Fibroblast of skin of right quadriceps (primary cell): ENCODE measurements at regions not wholly inside any gene's neighbourhood (a gene's known extent, or its start where the extent isn't known, plus 50 kb on each side); places are given as distances from the start of the nearest gene placed in this dataset.

Experiments
- DNase-seq: peaks from one replicate; pipeline ENCODE4 v3.0.0-alpha.2; 2013

DNA sequence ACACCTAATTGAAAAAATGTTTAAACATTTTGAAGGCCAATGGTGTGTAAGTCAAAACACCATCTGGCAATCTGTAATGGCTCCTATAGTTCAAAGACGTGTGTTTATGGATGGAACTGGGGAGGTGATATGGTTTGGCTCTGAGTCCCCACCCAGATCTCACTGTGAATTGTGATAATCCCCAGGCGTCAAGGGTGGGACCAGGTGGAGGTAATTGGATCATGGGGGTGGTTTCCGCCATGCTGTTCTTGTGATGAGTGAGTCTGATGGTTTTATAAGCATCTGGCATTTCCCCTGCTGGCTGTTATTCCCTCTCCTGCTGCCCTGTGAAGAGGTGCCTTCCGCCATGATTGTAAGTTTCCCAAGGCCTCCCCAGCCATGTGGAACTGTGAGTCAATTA lies 52.2 kb downstream of the ADRA2C start:
- no peak for DNase-seq

DNA sequence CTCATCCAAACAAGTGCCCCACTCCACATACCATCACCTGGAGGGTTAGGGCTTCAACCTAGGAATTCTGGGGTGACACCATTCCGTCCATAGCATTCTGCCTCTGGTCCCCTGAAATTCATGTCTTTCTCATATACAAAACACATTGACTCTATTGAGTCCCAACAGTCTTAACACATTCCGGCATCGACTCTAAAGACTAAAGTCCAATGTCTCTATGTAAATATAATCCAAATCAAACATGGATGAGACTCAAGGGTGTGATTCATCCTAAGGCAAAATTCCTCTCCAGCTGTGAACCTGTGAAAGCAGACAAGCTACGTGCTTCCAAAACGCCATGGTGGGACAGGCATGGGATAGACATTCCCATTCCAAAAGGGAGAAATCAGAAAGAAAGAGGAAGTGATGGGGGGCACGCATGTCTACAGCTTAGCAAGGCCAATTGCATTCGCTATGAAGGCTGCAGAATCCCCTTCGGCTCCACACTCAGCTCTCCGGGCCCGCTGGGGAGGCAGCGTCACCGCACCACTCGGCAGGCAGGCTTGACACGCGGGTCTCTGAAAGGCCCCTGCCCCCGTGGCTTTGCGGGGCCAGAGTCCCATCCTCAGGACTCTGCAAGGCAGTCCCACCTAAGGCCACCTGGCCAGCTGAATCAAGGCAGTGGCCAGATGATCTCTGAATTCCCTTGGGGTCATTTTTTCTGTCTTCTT lies 53.2 kb downstream of the ADRA2C start:
- DNase-seq = no peak

DNA sequence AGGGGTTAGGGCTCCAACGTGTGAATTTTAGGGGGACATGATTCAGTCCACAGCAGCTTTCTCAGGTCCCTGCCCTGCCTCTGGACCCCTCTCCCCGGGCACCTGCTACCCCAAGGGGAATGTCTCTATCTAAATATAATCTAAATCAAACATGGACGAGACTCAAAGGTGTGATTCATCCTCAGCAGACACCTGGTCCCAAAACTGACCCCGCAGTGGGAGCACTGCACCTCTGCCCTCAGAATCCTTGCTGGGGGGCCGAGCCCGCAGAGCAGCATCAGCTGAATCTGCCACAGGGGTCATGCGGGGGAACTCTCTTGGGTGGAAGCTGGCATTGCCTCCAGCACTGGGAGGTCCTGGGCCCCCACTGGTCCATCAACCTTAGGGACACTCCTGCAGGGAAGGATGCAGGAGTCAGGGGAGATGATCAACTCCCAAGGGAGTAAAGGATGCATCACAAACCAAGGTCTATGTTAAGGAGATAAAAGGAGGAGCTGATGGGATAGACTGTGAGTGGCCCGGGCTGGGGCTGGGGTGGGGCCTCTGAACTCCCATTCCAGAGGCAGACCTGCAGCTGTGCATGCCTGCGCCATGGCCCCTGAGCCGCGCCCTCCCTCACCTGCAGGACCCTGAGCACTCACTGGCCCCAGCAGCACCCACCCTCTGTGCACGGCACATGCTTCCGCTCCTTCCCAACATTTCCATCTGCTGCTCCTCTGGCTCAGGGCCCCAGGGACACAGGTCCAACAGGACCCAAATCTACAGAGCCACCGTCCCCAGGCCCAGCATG lies 54.0 kb downstream of the ADRA2C start:
- no peak for DNase-seq

DNA sequence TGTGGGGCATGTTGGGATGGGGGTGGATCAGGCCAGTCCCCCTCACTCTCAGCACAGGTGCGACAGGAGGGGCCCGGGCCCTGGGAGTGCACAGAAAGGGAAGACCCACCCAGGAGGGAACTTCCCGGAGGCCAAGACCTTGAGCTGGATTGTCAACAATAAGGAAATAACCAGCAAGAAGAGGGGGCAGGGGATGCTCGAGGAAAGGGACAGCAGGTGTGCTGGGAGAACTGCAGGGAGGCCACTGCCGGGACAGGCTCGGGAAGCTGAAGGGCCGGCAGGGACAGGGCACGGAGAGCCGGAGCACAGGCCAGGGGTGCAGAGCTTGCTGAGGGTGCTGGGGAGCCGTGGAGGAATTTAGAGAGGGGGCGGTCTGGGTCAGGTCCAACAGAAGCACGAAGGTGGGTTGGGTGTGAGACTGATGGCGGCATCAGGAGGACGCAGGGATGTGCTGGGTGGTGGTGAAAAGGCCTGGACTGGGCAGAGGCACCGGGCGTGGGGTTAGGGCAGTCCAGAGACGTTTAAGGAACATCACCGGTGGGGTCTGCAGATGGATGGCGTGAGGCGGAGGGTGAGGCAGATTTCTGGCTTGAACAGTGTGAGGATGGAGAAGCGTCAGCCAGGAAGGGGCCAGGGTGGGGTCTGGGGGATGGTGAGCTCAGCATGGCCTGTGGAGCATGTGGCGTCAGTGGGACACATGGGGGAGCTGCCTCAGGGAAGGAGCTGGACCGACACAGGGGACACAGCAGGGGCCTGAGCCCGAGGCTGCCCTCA lies 54.8 kb downstream of the ADRA2C start:
- no peak for DNase-seq

DNA sequence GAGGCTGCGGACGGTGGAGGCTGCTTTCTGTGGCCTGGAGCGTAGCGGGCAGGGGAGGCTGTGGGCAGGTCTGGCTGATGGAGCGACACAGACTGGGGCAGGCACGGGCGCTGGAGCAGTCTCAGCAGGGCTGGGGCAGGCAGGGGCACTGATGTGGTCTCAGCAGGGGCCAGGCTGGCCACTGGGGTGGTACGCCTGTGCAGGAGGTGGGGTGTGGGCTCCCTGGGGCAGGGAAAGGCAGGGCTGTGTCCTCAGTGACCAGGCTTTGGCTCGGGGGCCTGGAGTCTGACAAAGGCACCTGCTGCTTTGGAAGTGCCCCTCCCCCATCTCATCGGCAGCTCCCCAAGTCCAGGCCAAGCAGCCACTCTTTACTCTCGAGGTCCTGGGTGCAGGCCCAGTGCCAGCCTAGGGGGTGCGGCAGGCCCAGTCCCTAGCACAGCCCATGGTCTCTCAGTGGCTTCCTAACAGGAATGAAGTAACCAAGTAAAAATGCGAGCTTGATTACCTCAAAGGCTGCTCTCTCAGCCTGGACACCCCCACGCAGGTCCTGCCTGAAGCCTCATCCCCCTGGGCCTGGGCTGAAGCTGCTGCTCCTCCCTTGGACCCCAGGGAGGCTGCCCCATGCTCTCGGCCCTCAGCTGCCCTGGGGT lies 55.5 kb downstream of the ADRA2C start:
- DNase-seq = no peak

DNA sequence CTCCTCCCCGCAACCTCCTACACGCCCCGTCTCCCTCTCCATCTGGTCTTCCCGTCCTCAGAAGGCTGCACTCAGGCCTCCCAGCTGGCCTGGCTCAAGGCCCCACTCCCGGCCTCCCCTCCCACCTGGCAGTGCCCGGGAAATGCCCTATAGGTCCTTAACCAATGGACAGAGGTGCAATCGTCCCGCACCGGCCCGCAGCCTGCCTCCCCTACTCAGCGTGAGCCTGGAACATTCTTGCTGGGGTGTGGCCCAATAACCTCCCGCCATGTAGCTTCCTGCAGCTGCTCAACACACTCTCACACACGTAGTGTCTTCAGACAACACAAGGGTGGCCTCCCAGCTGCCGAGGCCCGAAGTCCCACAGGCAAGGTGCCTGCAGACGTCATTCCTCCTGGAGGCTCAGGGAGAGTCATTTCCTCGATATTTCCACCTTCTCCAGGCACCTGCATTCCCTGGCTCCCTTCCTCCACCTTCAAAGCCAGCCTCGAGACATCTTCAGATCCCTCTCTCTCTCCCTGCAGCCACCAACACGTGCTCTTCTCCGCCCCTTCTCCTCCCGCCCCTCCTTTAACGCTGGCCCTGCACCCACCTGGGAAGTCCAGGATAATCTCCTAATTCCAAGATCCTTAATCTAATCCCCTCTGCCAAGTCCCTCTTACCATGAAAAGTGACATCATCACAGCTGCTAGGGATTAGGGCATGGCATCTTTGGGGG lies 56.2 kb downstream of the ADRA2C start:
- no peak for DNase-seq

DNA sequence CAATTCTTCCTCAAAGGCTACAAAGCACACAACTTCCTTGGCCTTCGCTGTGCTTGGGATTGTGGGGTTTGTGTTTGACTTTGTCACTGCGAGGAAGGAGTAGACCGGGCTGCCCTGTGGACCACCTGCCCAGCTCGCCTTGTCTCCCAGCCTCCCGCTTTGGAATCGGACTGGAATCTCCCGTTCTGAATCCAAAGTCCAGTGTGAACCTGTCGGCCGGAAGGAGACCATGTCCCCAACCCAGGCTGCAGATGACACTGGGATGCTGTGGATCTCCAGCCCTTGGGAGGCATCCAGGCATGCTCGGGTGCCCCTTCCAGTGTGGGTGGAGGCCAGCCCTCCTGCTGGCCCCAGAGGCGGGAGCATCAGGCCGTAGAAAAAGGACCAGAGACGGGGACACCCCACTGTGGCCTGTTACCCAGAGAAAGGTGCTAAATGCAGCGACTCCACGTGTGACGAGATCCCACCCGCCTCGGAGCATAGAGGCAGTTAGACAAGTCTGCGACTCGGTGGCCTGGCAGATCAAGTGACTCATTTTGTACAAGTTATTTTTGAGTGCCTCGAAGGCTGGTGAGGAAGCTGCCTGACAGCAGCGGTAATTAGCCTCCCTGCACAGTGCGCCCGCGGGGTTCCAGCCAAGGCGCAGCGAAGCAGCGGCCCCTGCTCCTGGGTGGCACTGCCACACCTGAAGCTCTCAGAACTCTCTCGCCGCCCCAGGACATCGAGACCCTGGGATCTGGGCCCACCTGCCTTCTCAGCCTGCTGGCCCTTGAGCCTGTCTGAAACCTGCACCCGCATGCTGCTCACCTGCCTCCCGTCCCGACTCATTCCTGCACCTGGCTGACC lies 57.5 kb downstream of the ADRA2C start:
- DNase-seq = no peak

DNA sequence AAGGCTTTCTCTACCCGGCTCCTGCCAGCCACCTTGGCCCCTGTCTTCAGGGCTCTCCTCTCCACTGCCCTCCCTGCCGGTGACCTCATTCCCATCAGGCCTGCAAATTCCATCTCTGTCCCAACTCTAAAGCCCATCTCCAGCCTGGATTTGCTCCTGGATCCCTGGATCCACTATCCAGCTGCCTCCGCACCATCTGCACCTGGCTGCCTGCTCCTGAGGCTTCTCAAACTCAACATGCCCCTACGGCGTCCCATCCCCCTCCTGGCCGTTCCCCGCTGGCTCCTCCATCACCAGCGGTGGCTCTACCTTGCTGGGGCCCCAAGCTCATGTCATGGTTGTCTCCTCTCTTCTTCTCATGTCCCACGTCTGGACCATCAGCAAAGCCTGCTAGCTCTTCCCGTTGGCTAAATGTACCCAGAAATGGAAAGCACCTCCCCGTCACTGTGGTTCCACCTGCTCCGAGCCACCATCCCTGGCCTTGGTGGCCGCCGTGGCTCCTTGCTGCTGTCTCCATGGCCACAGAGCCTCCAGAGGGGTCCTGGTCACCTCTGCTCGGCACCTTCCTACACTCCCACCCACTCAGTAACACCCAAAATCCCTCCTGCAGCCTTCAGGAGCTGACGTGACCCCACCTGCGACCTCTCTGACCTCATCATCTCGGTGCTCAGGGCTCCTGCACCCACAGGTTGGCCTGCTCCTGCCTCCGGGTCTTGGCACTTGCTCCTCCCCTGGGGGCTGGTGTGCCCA lies 58.5 kb downstream of the ADRA2C start:
- DNase-seq = no peak

DNA sequence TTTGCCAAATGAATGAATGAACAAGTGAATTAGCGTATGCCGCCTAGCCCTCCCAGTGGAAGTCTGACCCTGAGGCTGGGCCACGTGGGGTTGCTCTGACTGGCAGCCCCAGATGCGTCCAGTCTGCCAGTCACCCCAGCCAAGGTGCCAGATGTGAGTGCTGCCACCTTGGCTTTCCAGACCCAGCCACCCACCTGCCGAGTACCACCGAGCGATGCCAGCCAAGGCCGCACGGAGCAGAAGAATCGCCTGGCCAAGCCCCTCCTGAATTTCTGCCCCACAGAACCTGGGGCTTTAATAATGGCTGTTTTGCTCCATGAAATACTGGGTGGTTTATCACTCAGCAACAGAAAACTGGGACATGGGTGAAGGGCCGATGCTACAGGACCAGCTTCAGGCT lies 59.3 kb downstream of the ADRA2C start:
- DNase-seq = no peak

DNA sequence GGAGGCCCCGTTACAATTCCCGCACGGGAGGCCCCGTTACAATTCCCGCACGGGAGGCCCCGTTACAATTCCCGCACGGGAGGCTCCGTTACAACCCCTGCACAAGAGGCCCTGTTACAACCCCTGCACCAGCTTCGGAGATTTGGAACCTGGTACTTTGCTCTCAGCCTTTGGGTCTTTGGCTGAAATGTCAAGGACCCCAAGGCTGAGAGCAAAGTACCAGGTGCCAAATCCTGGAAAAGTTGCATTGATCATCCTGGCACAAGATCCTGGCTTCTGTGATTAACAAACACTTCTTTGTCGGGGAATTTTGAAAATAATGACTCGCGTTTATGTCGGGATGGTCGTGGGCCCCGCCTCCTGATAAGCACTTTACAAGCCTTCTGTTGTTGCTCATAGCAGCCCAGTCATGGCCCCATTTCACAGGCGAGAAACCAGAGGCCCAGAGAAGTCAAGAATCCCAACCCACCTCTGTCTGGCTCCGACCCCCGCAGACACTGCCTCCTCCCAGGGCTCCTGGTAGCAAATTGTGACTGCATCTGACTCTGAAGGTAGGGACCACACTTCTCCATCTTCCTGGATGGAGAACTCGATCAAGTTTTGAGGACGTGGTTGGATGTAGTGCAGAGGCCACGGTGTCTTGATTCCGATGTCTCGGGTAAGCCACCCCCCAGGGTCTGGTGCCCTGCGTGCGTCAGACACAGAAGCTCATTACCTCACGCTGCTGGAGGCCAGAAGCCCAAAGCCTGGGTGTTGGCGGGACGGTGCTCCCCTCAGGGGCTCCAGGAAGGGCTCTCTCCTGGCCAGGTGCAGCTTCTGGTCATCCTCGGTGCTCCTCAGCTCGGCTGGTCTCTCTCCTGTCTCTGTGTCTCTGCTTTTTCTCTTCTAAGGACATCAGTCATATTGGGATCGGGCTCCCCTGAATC lies 60.3 kb downstream of the ADRA2C start:
- no peak for DNase-seq

DNA sequence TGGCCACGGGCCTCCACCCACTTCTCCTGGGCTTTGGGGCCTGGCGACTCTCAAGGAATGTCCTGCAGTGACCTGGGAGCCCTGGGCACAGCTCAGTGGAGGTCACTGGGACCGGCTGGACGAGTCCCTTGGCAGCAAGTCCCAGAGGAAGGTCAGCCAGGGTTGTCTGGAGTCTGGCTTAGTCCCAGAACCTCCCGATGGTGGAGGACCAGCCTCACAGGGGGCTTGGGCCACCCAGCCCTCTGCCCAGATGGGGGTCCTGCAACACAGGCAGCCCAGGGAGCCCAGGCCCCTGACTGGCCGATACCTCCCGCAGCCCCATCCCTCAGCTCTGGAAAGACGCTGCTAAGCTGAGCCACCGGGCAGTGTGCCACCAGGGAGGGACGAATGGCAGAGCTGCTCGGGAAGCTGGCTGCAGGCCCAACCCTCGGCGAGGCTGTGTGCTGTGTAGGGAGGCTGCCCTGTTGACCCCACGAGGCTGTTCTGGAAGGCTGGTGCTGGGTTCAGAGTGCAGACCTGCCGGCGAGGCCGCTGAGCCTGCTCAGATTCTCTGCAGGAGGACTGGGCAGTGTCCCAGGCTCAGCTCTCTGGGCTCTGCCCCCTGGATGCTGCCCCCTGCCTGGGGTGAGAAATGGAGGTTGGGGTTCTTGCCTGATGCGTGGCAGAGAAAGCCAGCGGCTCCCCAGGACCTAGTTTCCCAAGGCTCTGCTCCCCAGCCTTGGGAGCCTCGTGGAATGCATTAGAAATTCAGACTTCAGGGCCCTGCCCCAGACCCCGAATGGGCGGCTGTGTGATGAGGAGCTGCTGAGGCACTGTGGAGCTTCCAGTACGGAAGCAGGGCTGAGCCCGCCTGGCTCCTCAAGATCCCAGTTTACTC lies 61.7 kb downstream of the ADRA2C start:
- DNase-seq = no peak

DNA sequence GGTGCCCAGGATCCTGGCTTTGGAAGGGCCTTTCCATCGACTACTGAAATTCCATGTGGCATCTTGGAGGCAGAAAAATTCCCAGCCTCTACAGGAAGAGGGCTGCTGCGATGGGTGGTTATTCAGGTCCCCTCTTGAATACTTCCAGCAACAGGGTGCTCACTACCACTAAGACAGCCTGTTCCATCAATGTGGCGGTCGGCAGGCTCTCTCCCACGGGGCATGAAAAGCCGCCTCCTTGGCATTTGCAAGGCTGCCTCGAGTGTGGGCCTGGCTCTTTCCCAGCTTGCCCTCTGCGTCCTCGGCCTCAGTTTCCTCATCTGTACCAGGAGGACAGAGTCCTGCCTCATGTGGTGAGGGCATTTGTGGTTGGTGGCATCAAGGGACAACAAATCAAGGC lies 62.4 kb downstream of the ADRA2C start:
- DNase-seq = no peak

DNA sequence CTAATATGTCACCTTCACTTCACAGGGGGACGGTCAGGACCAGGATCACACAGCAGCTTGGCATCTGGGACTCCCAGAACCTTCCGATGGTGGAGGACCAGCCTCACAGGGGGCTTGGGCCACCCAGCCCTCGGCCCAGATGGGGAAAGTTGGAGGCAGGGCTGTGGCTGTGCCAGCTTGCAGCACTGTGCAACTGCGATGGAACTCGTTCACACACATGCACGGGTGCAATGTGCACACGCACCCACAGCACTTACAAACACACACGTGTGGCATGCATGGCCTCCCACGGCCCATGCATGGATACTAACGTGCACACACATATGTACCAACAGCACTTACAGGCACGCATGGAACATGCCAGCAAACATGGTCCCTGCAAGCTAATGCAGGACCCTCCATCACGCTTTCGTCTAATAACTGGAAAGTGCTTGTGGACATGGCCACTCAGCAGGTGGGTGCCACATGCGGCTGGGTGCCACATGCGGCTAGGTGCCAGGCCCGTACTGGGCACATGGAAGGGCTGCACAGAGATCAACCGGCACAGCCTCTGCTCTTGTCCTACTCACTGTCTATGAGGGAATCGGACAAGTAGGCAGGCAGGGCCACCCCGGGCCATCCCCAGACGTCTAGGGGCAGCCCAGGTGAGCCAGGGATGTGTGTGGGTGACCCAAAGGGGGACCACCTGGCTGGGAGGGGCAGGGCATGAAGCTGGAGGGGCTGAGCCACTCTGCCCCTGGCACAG lies 63.2 kb downstream of the ADRA2C start:
- DNase-seq = no peak

DNA sequence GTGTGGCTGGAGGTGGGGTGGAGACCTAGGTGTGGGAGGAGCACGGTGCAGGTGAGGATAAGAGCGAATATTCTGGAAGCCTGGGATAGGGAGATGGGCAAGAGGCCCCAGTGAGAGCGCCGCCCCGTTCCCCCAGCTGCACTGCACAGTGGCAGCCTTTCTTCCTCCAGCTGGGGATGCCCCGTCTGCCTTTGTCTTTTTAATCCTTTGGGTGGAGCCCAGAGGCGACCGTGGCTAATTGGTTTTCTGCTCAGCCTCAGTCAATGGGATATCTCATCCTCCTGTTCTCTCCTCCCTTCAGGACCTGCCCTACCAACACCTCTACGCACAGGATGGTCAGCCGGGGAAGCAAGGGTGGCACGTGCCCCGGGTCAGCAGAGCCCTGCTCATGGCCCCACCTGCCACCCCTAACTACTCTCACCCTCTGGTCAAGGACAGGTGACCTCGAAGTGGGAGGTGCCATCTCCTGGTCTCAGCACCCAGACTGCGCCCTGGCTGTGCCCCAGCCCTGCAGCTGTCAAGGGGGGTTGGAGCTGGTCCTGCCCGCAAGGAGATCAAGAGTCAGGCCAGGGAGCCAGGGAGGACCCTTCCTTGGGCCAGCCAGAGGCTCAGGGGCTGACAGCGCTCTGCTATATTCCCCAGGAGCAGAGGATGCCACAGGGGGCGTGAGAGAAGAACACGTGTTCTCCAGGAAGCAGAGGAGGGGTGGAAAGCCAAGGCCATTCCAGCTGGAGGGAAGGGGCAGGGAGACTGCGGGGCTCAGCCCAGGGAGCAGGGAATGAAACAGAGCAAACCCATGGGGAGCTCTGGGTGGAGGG lies 64.0 kb downstream of the ADRA2C start:
- no peak for DNase-seq

DNA sequence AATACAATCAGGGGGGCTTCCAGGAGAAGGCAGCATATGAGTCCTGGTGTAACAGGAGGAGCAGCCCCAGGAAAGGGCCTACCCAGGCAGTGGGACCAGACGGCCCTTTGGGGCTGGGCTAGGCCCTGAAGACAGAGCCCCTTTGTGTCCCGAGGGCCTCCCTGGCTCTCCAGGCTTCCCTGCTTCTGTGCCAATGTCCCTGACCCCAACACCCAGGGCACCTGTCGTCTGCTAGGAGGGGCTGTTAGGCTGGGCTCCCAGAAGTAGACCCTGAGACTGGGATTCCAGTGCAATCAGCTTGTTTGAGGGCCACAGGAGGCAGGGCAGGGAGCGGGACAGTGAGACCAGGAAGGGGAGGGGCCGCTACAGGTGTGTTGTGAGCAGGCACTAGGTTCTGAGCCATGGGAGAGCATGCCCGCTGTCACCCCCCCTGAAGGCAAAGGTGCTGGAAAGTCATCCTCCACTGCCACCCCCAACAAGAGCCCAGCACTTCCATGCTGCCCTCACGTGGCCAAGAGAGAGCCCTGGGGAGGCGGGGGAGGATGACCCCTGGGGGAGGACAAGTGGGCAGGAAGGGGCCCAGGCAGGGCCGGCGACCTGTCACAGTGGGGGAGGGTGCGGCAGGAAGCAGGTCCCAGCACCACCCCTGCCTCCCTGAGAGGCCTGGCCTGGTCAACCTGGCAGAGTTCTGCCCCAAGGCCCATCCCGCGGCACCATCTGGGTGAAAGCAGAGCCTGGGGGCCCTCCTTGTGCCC lies 64.8 kb downstream of the ADRA2C start:
- no peak for DNase-seq

DNA sequence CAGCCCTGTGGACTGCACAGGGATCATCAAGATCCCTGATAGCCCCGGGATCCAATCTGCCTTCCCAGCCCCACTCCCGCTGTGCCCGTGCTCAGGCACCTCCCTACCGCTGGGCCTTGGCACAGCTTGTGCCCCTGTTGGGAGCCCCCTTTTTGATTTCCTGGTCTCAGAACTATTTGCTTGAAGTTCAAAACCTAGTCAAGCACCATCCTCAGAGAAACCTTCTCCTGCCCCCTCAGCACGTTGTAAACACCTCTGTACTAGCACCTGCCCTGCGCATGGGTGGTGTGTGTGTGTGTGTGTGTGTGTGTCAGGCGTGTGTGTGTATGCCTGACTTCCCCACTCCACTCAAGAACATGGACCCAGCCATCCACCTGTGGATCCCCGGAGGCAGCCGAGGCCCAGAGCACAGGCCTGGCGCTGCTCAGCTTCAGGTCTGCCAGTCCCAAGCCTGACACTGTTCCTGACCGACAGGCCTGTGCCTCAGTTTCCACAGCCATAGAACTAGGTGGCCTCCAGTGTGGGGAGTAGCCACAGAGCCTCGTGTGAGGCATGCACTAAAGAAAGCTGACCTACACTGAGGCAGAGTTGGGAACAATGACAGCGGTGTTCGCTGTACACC lies 65.5 kb downstream of the ADRA2C start:
- DNase-seq = no peak
